Mononuclear cell (primary cell): ENCODE measurements at regions not wholly inside any gene's neighbourhood (a gene's known extent, or its start where the extent isn't known, plus 50 kb on each side); places are given as distances from the start of the nearest gene placed in this dataset.
"Not testable (repeated sequence)": the region's sequence is repeated elsewhere in the genome, so short reads cannot be mapped to it uniquely, and the experiment has no call there.

Experiments used
- H3K27me3 ChIP-seq: 2 replicates; pipeline ENCODE4 v1.6.0; 2011; ENCODE audit warnings: low read length, control low read depth; ENCODE audit not compliant: insufficient read depth
- H3K4me1 ChIP-seq: 2 replicates; pipeline ENCODE4 v1.5.1; 2011; ENCODE audit warnings: mild to moderate bottlenecking, low read length, control low read depth; ENCODE audit not compliant: insufficient read depth
- H3K4me3 ChIP-seq: 2 replicates; pipeline ENCODE4 v1.5.1; 2011; ENCODE audit warnings: mild to moderate bottlenecking, low read length, moderate library complexity
- H3K9me3 ChIP-seq: 2 replicates; pipeline ENCODE4 v1.5.1; 2011; ENCODE audit warnings: low read depth, mild to moderate bottlenecking, control low read depth, low read length

- H3K4me1 ChIP-seq, result peaks cover 48% of the 10 kb centered on the region
- no peaks in the 10 kb centered on the region for H3K27me3 ChIP-seq
- no peak overlapping the region for H3K4me3 ChIP-seq
- H3K9me3 ChIP-seq, result no peaks in the 10 kb centered on the region
These were observed 425.9 kb upstream of the RUNX1 start for GRCh38 chr21:35475009-35475408.

GRCh38 chr21:35473496-35473895 is 424.4 kb upstream of the RUNX1 start:
- Histone ChIP-seq H3K4me1 (peaks cover 41% of the 10 kb centered on the region), H3K9me3 (no peaks in the 10 kb centered on the region), H3K27me3 (no peaks in the 10 kb centered on the region)

GRCh38 chr21:35470522-35470921 is 421.4 kb upstream of the RUNX1 start:
- no peaks in the 10 kb centered on the region for H3K27me3 ChIP-seq
- no peaks in the 10 kb centered on the region for H3K9me3 ChIP-seq
- peaks cover 13% of the 10 kb centered on the region for H3K4me1 ChIP-seq
- H3K4me3 ChIP-seq, result no peak overlapping the region

More at GRCh38 chr21:35473496-35473895, 424.4 kb upstream of the RUNX1 start:
- H3K4me3 ChIP-seq, result no peak overlapping the region

GRCh38 chr21:35469498-35469897 is 420.4 kb upstream of the RUNX1 start:
- Histone ChIP-seq H3K4me1 (peaks cover 8% of the 10 kb centered on the region), H3K9me3 (no peaks in the 10 kb centered on the region), H3K27me3 (no peaks in the 10 kb centered on the region), H3K4me3 (no peak overlapping the region)

- Histone ChIP-seq H3K4me3 (no peak overlapping the region), H3K9me3 (no peaks in the 10 kb centered on the region), H3K4me1 (peaks cover 5% of the 10 kb centered on the region), H3K27me3 (no peaks in the 10 kb centered on the region)
These were observed 419.9 kb upstream of the RUNX1 start for GRCh38 chr21:35468991-35469390.

- H3K9me3 ChIP-seq, result no peaks in the 10 kb centered on the region
- no peaks in the 10 kb centered on the region for H3K4me1 ChIP-seq
- no peaks in the 10 kb centered on the region for H3K27me3 ChIP-seq
- H3K4me3 ChIP-seq, result no peak overlapping the region
These were observed 418.5 kb upstream of the RUNX1 start for GRCh38 chr21:35467566-35467965.

GRCh38 chr21:35466681-35467080 is 417.6 kb upstream of the RUNX1 start:
- H3K4me1 ChIP-seq, H3K4me3 ChIP-seq, H3K9me3 ChIP-seq, H3K27me3 ChIP-seq: not testable (repeated sequence)

- Histone ChIP-seq H3K9me3 (no peaks in the 10 kb centered on the region), H3K27me3 (no peaks in the 10 kb centered on the region)
These were observed 416.6 kb upstream of the RUNX1 start for GRCh38 chr21:35465741-35466140.

GRCh38 chr21:35461700-35462099 is 412.6 kb upstream of the RUNX1 start:
- H3K4me3 ChIP-seq, result no peak overlapping the region
- H3K27me3 ChIP-seq, result no peaks in the 10 kb centered on the region
- H3K4me1 ChIP-seq, result no peaks in the 10 kb centered on the region

More at GRCh38 chr21:35465741-35466140, 416.6 kb upstream of the RUNX1 start:
- H3K4me1 ChIP-seq, result no peaks in the 10 kb centered on the region
- H3K4me3 ChIP-seq, result no peak overlapping the region

GRCh38 chr21:35460441-35460840 is 411.3 kb upstream of the RUNX1 start:
- Histone ChIP-seq H3K4me1 (no peaks in the 10 kb centered on the region), H3K4me3 (no peak overlapping the region)

More at GRCh38 chr21:35461700-35462099, 412.6 kb upstream of the RUNX1 start:
- no peaks in the 10 kb centered on the region for H3K9me3 ChIP-seq

GRCh38 chr21:35458405-35458804 is 409.3 kb upstream of the RUNX1 start:
- Histone ChIP-seq H3K27me3 (no peaks in the 10 kb centered on the region), H3K9me3 (no peaks in the 10 kb centered on the region), H3K4me1 (no peaks in the 10 kb centered on the region), H3K4me3 (no peak overlapping the region)

More at GRCh38 chr21:35460441-35460840, 411.3 kb upstream of the RUNX1 start:
- Histone ChIP-seq H3K27me3 (no peaks in the 10 kb centered on the region), H3K9me3 (no peaks in the 10 kb centered on the region)

GRCh38 chr21:35457097-35457804 is 408.1 kb upstream of the RUNX1 start:
- Histone ChIP-seq H3K4me1 (no peaks in the 10 kb centered on the region), H3K27me3 (no peaks in the 10 kb centered on the region), H3K9me3 (no peaks in the 10 kb centered on the region), H3K4me3 (no peak overlapping the region)

GRCh38 chr21:35451276-35451675 is 402.2 kb upstream of the RUNX1 start:
- H3K4me3 ChIP-seq, result no peak overlapping the region

GRCh38 chr21:35450830-35451229 is 401.7 kb upstream of the RUNX1 start:
- Histone ChIP-seq H3K4me1 (no peaks in the 10 kb centered on the region), H3K27me3 (no peaks in the 10 kb centered on the region), H3K9me3 (no peaks in the 10 kb centered on the region), H3K4me3 (no peak overlapping the region)

More at GRCh38 chr21:35451276-35451675, 402.2 kb upstream of the RUNX1 start:
- no peaks in the 10 kb centered on the region for H3K4me1 ChIP-seq
- H3K9me3 ChIP-seq, result no peaks in the 10 kb centered on the region
- no peaks in the 10 kb centered on the region for H3K27me3 ChIP-seq

- Histone ChIP-seq H3K4me1 (no peaks in the 10 kb centered on the region), H3K9me3 (no peaks in the 10 kb centered on the region), H3K4me3 (no peak overlapping the region), H3K27me3 (no peaks in the 10 kb centered on the region)
These were observed 400.7 kb upstream of the RUNX1 start for GRCh38 chr21:35449846-35450245.
